Activated naive CD4-positive, alpha-beta T cell (primary cell): ENCODE measurements at regions not wholly inside any gene's neighbourhood (a gene's known extent, or its start where the extent isn't known, plus 50 kb on each side); places are given as distances from the start of the nearest gene placed in this dataset.
A peak's percentile ranks its signal among the peaks of the same experiment; 100 is the strongest.

Experiments used
- DNase-seq, 4 experiments: peaks; one replicate each; lab custom pipeline; 2025; lab: John Stamatoyannopoulos, UW

GRCh38 chr1:209328196-209328595 lies 255.3 kb upstream of the CAMK1G start:
- DNase-seq: no peak

GRCh38 chr1:209335178-209335577 lies 248.3 kb upstream of the CAMK1G start:
- no peak for DNase-seq

GRCh38 chr1:209341146-209341545 lies 242.4 kb upstream of the CAMK1G start:
- no peak for DNase-seq

- no peak for DNase-seq
These were observed 241.7 kb upstream of the CAMK1G start for GRCh38 chr1:209341673-209342420.

- no peak for DNase-seq
These were observed 240.9 kb upstream of the CAMK1G start for GRCh38 chr1:209342441-209343175.

- no peak for DNase-seq
These were observed 240.0 kb upstream of the CAMK1G start for GRCh38 chr1:209343511-209343910.

GRCh38 chr1:209344156-209344555 lies 239.4 kb upstream of the CAMK1G start:
- DNase-seq: no peak

- DNase-seq: no peak
These were observed 233.9 kb upstream of the CAMK1G start for GRCh38 chr1:209349363-209350308.

GRCh38 chr1:209353053-209353452 lies 230.5 kb upstream of the CAMK1G start:
- no peak for DNase-seq

- peak in 1 of 4 experiments; percentile 1 for DNase-seq
These were observed 229.2 kb upstream of the CAMK1G start for GRCh38 chr1:209354111-209354839.

- no peak for DNase-seq
These were observed 228.7 kb upstream of the CAMK1G start for GRCh38 chr1:209354840-209355165.

- DNase-seq: no peak
These were observed 228.1 kb upstream of the CAMK1G start for GRCh38 chr1:209355415-209355814.

GRCh38 chr1:209356976-209357377 lies 226.5 kb upstream of the CAMK1G start:
- DNase-seq: no peak

GRCh38 chr1:209363112-209363511 lies 220.4 kb upstream of the CAMK1G start:
- no peak for DNase-seq

- no peak for DNase-seq
These were observed 218.8 kb upstream of the CAMK1G start for GRCh38 chr1:209364716-209365115.

- no peak for DNase-seq
These were observed 216.3 kb upstream of the CAMK1G start for GRCh38 chr1:209367061-209367772.

GRCh38 chr1:209368864-209369598 lies 214.5 kb upstream of the CAMK1G start:
- DNase-seq: no peak

- DNase-seq: no peak
These were observed 213.1 kb upstream of the CAMK1G start for GRCh38 chr1:209370241-209370995.

GRCh38 chr1:209375097-209375496 lies 208.4 kb upstream of the CAMK1G start:
- DNase-seq: no peak
